Panc1 (cell line): ENCODE measurements at regions not wholly inside any gene's neighbourhood (a gene's known extent, or its start where the extent isn't known, plus 50 kb on each side); places are given as distances from the start of the nearest gene placed in this dataset.

Experiments used
- CTCF ChIP-seq: fragments of 450-650 bp; IDR thresholded peaks from 2 replicates; pipeline ENCODE4 v1.5.1; 2017; ENCODE audit warnings: mild to moderate bottlenecking
- POLR2AphosphoS5 ChIP-seq: IDR thresholded peaks from 2 replicates; pipeline ENCODE4 v1.6.1; 2012; ENCODE audit warnings: mild to moderate bottlenecking, low read depth, low read length, moderate library complexity
- SIN3A ChIP-seq: IDR thresholded peaks from 2 replicates; pipeline ENCODE4 v1.6.1; 2012; ENCODE audit warnings: low read depth, mild to moderate bottlenecking, low read length, moderate library complexity, borderline replicate concordance; ENCODE audit not compliant: insufficient read depth
- TCF7L2 ChIP-seq: IDR thresholded peaks from 2 replicates; pipeline ENCODE4 v1.6.1; 2011; ENCODE audit warnings: mild to moderate bottlenecking, low read depth, low read length, inconsistent platforms

- no peak for TF ChIP-seq TCF7L2
- no peak for TF ChIP-seq POLR2AphosphoS5
- TF ChIP-seq CTCF: peak; percentile 15; the same call in 1 of the 2 replicates
- TF ChIP-seq SIN3A: no peak
Measured at GRCh38 chr4:11488657-11489452, 60.2 kb upstream of the HS3ST1 start.
